GM18498 (cell line): ENCODE measurements at regions not wholly inside any gene's neighbourhood (a gene's known extent, or its start where the extent isn't known, plus 50 kb on each side); places are given as distances from the start of the nearest gene placed in this dataset.

Source experiments
- ATAC-seq: cut with Tn5 transposase; IDR thresholded peaks from one replicate; pipeline ENCODE4 v1.9.1; 2021; ENCODE audit warnings: mild to moderate bottlenecking, moderate library complexity; ENCODE audit not compliant: unreplicated experiment

DNA sequence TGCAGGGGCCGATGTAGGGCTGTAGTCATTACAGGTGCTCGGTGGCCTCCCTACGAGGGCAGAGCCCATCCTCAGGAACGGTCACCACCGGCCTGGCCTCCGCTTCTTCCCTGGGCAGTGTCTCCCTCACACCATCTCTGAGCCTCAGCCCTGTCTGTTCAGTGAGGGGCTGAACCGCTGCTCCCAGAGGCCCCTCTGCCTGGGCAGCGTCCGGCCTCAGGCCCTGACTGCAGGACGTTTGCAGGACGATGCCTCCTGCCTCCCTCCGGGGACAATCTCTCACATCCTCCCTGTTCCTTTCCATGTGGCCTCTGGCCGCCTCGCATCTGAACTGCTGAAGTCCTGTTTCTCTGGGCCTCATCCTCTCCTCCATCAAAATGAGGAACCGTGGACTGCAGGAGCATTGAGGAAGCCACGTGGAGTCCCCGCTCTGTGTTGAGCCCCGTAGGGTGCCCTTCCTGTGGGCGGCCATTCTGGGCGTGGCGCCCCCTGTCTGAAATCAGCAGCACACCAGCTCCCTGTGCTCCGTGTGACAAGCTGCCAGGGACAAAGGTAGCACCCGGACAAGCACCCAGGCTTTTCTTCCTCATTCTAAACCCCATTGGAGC is 933.5 kb downstream of the BRD1 start:
- no peak for ATAC-seq

DNA sequence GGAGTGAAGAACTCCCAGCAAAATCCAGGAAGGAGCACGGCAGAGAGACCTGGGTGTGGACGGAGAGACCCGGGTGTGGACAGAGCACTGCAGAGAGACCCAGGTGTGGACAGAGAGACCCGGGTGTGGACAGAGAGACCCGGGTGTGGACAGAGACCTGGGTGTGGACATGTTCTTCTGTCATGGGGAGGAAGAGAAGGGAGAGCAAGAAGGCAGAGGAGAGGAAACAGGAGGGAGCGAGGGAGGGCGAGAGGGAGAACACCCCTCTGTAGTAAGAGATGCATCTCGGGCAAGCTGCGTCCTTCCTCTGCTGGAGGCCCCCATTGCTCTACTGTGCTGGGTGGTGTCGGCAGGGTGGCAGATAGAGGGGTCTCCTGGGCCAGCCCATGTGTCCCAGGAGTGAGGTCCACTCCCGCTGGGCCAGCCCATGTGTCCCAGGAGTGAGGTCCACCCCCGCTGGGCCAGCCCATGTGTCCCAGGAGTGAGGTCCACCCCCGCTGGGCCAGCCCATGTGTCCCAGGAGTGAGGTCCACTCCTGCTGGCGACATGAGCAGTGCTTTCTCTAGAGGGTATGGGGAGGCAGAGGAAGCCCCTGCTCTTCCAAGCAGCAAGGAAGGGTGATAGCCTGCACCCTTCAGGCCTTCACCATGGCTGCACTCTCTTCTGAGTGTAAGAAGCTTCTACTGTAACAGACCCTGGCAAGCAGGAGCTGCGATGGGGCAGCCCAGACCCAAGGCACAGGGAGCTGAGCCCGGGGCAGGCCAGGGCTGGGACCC is 934.2 kb downstream of the BRD1 start:
- ATAC-seq: no peak

DNA sequence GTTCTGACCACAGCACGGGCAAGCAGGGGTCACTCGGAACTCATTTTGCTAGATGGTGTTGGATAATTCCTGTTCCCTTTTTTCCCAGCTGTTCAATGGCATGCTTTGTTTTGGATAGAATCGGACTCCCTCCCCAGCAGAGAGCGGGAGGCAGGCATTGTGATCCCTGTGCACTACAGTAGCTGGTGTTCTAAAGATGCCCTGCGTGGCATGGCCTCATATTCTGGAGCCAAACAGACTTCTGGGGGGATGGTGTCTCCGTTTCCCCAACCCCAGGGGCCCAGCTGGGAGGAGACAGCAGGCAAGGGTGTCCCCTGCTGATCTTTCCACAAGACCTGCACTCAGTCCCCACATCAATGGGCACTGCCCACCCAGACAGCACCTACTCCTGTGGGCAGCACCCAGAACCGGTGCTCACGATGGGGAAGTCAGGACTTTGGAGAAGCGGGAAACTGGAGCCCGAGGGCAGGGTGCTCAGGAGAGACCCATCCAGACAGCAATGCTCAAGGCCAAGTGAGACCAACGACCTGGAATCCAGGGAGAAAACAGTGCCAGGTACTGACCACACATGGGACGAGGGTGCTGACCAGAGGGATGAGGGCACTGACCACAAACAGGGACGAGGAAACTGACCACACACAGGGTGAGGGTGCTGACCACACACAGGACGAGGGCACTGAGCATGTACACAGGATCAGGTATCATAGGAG is 934.9 kb downstream of the BRD1 start:
- no peak for ATAC-seq

DNA sequence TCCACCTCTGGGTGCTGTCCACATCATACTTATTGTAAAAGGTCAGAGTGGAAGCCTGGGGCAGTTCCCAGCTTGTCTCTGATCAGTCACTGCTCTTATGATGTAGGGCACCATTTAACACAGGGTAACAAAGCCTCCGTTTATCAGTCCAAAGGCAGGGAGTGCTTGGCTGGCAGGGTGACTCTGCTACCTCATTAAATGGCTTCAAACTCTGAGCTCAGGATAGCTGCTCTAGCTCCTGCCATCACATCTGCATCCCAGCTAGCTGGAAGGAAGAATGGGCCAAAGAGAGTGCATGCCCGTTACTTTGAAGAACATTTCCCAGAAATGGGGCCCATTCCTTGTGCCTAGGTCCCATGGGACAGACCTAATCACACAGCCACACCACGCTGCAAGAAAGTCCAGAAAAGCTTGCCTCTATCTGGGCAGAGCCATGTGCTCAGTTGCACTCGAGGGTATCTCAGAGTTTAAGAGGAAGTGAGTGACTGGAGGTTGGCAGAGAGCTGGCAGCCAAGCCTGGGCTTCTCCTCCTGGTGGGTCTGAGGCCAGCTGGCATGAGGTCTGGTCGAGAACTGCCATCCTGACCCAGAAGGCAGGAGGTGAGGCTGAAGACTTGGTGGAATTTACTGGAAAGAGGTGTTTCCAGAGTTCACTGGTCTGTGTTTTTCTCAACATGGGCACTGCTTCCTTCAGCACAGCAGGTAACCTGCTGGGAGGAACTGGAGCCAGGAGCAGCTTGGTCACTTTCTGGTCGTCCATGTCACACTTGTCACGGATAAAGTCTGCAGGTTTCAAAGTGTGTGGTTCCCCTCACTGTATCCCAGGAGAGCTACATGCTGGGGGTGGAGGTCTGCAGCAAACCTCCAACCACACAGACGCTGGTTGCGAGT is 935.7 kb downstream of the BRD1 start:
- ATAC-seq: no peak

DNA sequence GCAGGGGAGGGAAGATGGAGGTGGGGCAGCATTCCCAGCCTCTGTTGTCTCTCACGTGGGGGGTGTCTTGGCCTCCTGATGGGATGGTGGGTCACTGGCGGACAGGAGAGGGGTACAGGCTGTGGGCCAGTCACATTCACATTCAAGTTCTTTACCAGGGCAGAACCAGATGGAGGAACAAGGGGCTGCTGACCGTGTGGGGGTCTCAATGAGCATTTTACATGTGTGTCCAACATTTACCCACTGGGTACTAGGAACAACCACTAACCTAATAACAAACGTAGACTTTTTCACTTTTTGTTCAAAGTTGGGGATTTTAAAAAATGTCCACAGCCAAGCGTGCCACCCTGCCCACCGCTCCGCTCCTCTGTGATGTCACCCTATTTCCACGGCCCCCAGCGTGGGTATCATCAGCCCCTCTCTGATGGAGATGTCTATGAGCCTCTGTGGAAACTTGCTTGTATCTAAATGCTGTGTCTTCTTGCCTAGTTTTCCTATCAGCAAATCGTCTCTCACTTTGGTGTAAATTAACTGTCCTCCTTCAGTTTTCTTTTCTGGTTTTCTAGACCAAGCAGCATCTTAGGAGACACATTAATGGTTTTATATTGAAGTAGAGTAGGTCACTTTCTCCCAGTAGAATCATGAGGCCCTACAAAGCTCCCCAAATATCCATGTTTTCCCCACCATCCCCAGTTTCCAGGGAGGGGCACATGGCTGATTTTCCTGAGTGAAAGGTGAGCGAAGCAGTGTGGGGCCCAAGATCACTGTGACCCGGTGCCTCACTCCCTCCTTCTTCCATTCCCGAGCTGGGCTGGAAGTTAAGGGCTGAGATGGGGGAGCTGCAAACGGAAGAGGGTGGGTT is 936.7 kb downstream of the BRD1 start:
- ATAC-seq: no peak

DNA sequence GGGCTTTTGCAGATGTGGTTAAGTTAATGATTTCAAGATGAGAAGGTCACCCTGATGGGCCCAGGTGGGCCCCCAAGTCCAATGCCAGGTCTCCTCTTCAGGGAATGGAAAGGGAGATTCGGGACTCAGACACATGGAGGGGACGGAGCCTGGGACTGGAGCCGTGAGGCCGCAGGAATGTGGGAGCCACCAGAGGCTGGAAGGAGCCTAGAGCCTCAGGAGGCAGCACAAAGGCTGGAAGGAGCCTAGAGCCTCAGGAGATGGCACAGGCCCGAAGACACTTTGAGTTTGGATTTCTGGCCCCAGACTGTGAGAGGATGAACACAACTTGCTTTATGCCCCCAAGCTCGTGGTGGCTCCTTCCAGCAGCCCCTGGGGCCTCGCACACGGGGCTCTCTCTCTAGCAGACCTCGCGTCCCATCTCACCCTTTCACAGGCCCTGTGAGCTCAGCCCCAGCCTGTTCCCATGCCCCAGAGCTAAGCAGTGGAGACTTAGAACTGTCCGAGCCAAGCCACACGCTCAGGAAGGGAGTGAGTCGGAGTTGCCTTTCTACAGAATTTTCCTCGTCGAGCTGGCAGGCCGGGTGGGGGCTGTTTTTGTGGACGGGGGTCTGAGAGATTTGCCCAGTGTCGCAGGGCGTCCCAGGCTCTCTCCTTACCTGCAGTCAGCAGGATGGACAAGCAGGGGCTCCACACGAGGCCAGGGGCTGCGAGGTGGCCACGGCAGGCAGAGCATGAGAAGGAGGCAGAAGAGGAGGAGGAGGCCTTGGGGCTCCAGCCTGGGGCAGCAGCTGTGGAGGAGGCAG is 937.6 kb downstream of the BRD1 start:
- no peak for ATAC-seq

DNA sequence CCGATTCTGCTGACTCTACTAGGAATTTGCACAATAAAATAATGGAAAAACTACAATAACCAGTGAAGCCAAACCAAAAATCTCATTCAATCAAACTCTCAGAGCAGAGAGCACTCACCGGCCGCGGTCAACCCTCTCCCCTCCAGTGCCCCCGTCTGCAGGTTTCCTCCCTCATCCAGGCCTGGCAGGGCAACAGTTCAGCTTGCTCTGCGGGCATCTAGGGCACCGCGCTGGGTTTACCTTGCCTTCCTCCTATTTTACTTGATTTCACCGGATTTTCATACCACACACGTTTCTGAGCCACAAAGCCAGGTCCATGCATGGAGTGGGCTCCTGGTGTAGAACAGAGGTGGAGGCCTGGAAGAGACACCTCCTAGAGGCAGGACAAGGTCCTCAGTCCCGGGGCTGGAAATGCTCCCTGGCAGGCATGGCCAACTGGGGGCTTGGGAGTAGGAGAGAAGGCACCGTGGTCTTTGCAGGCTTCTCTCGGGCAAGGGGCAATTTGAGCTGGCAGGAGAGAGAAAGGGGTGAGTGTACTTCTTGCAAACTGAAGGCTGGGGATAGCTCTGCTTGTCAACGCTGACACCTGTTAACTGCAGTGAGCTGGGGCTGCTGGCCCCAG is 938.4 kb downstream of the BRD1 start:
- no peak for ATAC-seq

DNA sequence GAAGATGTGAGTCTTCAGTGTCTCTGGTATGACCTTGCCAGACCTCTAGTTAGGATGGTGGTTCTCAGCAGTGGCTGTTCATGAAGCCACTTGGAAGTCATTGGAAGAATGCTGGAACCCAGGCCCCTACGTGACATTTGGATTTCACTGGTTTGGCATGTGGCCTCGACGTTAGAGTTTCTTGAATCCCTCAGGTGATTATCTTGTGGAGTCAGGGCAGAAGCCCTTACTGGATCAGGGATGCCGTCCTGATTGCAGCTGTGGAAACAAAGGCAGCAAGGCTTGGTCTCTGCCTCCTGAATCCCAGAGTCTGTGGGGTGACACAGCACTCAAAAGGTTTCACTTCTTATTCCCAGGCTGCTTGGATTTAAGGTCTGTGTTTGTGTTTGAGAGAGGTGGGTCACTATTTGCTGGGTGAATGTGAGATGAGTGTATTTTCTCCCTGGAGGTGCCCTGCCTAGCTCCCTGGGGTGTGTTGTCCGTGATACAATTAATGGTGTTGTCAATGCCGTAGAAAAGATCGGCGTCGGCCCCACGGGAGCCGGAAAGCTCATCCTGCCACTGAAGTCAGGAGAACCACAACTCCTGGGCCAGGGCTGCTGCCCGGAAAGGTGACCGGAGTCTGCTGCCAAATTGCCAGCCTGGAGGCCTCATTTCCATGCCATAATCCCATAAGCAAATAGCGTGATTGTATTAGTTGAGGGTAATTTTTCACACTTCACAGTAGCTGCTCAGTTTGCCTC is 939.0 kb downstream of the BRD1 start:
- no peak for ATAC-seq

DNA sequence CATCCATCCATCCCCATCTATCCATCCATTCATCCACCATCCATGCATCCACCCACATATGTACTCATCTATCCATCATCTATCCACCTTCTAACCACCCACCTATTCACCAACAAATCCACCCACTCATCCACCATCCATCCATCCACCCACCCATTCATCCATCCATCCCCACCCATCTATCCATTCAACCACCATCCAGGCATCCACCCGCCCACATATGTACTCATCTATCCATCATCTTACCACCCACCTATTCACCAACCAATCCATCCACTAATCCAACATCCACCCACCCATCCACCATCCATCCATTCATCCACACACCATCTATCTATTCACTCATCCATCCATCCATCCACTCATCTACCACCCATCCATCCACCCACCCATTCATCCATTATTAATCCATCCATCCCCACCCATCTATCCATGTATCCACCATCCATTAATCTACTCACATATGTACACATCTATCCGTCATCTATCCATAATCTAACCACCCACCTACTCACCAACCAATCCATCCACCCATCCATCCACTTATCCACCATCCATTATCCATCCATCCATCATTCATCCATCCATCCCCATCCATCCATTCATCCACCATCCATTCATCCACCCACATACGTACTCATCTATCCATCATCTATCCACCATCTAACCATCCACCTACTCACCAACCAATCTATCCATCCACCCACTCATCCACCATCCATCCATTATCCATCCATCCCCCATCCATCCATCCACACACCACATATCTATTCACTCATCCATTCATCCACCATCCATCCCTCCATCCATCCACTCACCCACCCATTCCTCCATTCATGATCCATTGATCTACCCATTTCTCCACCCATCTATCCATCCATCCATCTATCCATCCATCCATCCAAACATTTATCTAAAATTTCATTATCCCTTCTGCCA is 940.0 kb downstream of the BRD1 start:
- ATAC-seq: no peak

DNA sequence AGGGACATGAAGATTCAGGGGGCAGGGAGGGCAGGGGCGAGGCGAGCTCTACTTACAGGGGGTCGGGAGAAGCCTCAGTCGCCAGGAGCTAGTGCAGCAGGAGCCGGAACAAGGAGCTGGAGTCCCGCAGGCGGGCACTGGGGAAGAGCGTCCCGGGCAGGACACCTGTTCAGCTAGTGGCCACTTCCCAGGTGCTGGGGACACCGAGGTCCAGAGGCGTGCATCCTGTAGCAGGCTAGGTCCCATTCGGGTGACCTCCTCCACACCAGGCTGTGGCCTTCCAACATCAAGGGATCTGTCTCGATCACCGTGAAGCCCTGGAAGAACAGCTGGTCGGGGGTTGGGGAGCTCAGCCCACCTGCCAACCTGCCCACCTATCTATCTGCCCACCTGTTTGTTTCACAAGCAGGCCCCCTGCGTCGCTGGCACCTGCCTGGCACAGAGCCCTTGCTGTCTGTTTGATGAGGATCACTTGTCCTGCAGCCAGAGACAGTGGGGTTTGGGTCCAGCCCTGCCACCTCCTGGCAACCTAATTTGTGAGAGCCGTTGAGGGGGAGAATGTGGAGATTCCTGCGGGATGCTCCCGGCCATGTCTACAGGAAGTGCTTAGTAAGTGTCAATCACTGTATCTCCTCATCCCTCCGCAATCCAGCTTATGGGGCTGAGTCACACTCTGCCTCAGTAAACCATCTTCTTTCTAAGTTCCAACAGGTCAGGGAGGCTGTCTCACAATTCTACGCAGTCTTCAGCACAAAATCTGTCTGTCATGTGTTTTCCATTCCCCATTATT is 940.9 kb downstream of the BRD1 start:
- ATAC-seq: no peak

DNA sequence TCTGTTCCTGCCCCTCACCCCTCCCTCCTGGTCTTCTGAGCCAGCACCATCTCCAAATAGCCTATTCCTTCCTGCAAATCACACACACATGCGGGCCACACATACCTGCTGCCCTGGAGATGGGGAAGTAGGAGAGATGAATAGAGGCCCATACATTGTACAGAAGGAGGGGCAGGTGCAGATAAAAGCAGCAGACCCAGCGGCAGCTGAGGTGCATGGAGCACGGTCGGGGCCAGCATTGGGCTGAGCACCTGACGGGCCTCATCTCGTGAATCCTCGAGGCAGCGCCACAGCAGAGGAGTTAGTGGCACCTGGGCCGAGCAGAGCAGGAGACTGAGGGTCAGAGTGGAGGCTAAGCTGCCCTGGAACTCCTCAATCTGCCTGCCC is 941.8 kb downstream of the BRD1 start:
- ATAC-seq: no peak

DNA sequence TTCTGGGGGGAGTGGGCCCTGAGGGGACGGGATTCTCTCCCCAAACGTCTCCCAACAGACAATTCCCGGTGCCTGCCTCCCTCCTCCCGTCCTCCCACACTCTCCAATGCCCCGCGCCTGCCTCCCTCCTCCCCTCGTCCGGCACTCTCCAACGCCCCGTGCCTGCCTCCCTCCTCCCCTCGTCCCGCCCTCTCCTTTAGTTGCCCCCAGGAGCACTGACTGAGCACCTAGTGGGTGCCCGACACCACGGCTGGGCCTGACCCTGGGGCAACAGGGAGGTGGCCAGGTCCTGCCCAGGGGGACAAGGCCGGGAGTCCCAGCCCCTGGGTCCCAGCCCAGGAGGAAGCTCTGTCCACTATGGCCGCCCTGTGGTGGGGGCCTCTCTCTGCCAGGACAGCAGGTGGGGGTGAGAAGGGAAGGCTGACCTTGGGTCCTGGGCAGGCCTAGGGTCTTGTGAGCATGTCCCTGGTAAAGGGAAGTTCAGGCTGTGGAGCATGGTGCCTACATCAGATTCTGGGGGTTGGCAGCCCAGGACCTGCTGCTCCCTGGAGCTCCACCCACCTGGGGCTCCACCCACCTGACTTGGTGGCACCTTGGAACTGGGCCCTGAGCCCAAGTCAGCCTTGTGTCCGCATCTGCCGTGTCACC is 942.3 kb downstream of the BRD1 start:
- ATAC-seq: no peak

DNA sequence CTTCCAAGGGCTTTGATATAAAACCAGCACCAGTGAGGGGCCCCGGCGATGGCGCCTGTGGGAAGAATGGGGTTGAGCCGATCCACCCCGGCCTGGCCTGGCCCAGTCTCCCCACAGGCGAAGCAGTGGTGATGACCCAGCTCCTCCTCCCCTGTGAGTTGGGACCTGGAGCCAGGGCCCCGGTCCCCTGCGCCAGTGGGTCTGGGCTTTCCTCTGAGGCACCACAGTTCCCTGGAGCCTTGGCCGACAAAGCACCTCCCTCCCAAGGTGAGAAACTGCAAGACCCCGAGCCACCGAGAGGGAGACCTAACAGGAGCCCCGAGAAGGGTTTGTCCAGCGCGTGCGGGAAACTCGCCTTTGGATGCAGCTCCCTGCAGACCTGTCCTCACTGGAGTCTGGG is 942.9 kb downstream of the BRD1 start:
- ATAC-seq: no peak

DNA sequence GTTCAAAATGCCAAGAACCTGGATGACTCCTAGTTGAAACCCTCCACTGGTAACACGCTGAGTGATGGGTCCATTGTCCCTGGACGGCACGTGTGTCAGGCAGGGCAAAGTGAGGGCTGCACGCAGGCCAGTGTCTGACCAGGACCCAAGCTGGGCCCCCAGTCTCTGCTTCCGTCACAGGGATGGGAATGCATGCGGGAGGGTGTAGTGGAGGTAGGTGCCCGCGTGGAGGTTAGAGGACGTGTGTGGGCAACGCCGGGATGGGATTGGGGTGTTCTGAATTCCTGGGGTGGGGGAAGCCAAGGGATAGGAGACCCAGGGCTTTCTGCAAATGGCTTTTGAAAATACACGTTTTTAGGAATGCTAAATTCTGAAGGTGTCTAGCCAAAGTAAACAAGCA is 943.3 kb downstream of the BRD1 start:
- ATAC-seq: no peak

DNA sequence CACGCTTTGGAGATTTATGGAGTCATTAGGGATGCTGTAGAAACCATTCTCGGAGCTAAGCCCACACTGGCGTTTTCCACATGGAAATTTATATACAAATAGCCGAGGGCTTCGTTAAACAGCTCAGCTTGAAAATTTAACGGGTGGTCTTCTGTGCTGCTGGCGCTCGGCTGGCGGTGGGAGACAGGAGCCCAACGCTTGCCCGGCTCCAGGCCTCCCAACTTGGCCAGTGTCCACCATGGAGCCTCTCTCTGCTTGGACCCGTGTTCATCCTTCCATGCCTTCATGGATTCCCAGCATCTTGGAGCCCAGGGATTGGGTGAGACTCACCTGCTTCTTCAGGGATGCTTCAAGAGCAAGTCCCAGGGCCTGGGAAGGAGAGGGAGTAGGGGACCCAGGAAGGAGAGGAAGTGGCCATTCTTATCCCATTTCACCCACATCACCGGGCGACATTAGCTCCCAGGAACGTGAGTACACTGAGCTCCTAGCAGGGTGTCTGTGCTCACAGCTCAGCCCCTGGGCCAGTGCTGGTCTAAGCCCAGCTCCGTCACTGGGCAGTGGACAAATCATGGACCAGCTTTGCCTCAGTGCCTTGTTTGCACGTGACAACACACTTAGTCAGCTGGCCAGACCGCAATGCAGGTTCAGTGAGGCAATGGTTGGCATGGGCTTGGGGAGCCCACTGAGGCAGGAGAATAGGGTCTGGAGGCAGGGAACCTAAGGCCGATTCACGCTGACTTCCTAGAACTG is 944.3 kb downstream of the BRD1 start:
- no peak for ATAC-seq
